GM11168 (cell line): ENCODE measurements at regions not wholly inside any gene's neighbourhood (a gene's known extent, or its start where the extent isn't known, plus 50 kb on each side); places are given as distances from the start of the nearest gene placed in this dataset.

Experiments
- in situ Hi-C: fragments of 300-500 bp; cut with MboI; formaldehyde crosslinking; loops from one replicate; pipeline ENCODE4 v1.12.0; 2022; ENCODE audit warnings: low sequenced_read_pairs; ENCODE audit not compliant: unreplicated experiment

GRCh38 chr21:16504766-16505165, 775.0 kb downstream of the USP25 start:
- in situ Hi-C loops = no loop called here

DNA sequence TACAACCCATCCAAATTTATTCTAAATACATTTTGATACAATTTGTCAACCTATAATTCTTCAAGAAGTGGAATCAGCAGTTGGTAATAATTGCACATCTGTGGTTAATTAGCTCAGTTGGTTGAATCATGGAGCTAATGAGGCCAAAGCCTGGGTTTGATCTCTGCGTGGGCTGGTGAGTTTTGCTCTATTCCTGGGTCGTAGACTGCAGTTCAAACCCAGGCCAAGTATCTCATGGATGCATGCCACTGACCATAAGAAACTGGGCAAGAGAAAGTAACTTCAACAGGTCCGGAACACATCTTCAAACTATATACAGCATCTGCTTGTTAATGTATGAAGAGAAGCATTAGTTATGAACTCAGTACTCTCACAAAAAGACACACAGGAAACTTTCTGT, 779.7 kb downstream of the USP25 start:
- in situ Hi-C loops = no loop called here

- in situ Hi-C loops = no loop called here
Observed at GRCh38 chr21:16514316-16514715, 784.5 kb downstream of the USP25 start.

DNA sequence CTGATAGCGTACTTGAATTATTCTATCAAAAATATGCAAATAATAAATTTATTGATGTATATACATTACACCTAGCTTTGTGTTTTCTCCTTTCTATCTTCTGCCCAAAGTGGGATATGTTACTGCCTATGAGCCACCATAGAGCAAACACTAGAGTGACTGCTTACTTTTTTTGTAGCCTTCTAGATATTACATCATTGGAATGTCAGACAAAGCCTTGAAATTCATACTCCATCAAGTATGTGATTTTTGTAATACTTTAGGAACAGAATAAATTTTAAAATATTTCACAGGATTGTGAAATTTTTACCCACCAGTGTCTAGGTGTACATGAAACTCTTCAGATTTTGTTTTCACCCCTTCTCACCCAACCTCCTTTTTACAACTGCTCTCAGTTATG, 787.6 kb downstream of the USP25 start:
- in situ Hi-C loops = no loop called here

DNA sequence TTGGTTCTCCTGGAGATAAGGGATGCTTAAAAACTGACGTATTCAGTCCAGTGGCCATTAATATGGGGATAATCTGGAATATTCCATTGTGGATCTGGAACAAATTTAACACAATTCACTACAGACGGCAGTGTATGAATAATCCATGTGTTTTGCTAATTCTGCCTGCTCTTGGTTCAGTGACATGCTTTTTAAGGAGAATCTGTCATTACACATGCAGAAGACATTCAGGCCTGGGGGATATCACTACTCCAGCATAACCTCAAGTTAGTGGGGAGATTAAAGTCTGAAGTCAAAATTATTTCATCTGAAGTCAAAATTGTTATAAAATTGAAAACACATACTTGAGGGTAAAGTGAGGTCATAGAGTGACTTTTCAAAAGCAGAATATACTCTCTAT, 789.3 kb downstream of the USP25 start:
- in situ Hi-C loops = no loop called here

DNA sequence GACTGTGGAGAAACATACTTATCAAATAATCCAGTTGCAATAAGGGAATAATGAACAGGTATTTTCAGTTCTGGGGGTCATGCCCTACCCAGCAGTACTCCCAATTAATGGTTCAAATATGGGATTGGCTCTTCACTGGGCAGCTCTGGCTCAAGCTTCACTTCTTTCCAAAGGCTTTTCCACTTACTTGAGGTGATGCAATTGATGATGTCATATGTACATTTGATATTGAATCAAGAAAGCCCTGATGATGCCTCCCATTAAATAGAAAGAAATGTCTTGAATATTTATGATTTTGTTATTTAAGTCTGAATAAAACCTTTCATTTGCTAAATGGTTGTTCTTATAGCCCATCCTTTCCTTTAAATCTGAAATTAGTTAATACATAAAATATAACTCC, 789.9 kb downstream of the USP25 start:
- in situ Hi-C loops = no loop called here

DNA sequence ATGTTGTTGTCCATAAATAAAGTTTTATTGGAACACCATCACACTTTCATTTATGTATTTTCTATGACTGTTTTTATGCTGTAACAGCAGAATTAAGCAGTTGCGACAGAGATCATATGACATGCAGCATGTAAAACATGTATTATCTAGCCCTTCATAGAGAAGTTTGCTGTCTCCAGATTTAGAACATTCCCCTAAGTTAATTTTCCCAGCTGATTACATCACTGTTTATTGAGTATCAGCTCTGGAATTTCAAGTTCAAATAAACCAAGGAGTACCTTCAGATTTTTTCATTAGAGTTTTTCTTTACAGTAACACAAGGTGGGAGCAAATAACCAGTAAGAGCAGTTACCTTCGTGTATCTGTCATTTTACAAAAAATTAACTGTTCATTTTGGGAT, 792.8 kb downstream of the USP25 start:
- in situ Hi-C loops = no loop called here

- in situ Hi-C loops = no loop called here
Observed at GRCh38 chr21:16530656-16531055, 800.9 kb downstream of the USP25 start.

- in situ Hi-C loops = no loop called here
Observed at GRCh38 chr21:16532840-16533239, 803.1 kb downstream of the USP25 start.

- in situ Hi-C loops = no loop called here
Observed at GRCh38 chr21:16533692-16534407, 804.1 kb downstream of the USP25 start.

GRCh38 chr21:16534408-16535101, 804.8 kb downstream of the USP25 start:
- in situ Hi-C loops = no loop called here

DNA sequence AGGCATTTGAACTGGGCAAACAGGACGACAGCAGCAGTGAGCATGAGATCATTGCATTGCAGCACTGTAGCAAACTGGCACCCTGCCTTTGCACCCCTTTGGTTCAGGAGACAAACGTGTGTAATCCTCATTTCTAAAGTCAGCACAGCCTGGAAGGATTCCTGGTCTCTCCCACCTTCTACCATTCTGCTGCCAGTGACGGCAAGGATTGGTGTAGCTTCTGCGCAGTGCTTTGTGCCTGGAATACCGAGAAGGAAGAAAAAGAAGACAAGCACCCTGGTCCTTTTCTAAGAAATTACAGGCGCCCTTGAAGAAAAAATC, 805.3 kb downstream of the USP25 start:
- in situ Hi-C loops = no loop called here

GRCh38 chr21:16535626-16536025, 805.8 kb downstream of the USP25 start:
- in situ Hi-C loops = no loop called here

GRCh38 chr21:16536140-16536539, 806.4 kb downstream of the USP25 start:
- in situ Hi-C loops = no loop called here

DNA sequence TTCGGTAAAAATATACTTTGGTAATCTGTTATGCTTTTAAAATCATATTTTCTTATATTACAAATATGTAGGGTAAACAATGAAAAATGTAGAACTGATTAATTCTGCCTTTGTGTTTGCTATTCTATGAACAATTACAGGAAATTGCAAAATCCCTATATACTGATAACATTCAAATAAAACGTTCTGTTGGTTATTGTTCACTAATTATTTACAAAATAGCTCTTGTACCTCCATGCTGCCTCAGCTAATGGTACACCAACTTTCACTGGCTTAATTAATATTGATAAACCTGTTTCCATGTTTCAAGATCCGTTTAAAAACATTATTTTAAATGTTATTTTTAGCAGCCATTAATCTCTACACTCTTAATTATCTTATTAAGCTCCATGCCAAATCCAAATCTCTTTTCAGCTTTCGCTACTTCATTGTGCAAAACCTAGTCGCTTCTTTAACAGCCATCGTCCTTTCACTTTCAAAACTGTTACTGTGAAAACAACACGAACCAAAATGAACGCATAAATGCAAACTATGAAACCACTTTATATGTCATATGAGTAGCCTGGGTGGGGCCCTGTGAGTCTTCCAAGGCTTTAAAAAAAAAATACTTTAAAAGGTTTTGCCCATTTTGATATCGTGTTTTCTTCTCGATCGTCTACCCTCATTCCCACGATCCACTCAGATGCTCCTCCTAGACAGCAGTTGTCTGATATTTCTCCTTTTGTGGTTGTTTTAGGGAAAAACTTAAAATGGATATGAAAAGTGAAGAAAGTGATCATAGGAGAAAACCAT, 807.1 kb downstream of the USP25 start:
- in situ Hi-C loops = no loop called here

DNA sequence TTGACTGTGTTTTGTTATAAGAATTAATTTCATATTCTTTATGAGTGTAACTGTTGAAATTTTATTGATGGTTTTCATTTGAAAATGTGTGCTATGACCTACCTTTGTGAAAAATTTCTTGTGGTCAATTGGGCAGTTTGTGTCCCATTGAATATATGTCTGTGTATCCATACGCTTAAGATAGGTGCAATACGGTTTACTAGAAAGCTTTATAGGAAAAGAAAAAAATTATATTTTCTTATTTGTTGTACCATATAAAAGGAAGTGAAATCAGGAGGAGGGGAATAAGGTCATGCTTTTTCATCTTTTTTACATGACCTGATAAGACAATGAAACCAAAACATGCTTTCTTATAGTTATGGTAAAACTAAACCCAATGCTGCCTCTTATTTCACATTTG, 807.7 kb downstream of the USP25 start:
- in situ Hi-C loops = no loop called here

- in situ Hi-C loops = no loop called here
Observed at GRCh38 chr21:16538405-16538804, 808.6 kb downstream of the USP25 start.

DNA sequence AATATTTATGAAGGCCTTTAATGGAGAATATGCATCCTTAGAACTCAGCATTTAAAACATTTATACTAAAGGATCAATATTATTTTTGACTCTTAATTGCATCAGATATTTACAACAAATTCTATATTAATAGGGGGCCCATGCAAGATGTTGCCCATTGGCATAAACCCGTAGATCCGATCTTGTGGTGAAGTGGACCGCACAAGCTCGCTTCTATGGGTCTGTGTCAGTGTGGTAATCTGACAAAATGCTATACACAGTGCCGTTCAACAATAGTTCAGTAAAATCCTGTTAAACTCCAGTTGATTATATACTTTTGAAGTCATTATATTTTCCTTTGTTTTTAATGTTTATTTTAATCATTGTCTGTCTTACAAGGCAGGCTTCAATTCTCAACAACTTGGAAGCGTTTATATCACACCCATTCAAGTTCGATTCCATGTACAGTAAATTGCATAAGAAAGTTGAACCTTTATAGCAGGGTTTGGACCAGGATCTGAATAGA, 809.2 kb downstream of the USP25 start:
- in situ Hi-C loops = no loop called here

- in situ Hi-C loops = no loop called here
Observed at GRCh38 chr21:16540966-16541727, 811.4 kb downstream of the USP25 start.

GRCh38 chr21:16550118-16550517, 820.3 kb downstream of the USP25 start:
- in situ Hi-C loops = no loop called here
